ENCODE measurements at regions not wholly inside any gene's neighbourhood (a gene's known extent, or its start where the extent isn't known, plus 50 kb on each side); places are given as distances from the start of the nearest gene placed in this dataset.

- no peak for TF ChIP-seq CTCF (IDR thresholded peaks at IDR 0.05)
- no peak for TF ChIP-seq RAD21 (IDR thresholded peaks at IDR 0.05; ENCODE audit: low read length)
- no peak for TF ChIP-seq USF1 (IDR thresholded peaks at IDR 0.05; ENCODE audit: borderline replicate concordance, low read depth)
- no peak for TF ChIP-seq CHD2 (IDR thresholded peaks at IDR 0.05; ENCODE audit: low read length, partially characterized antibody)
- TF ChIP-seq POLR2AphosphoS5 (IDR thresholded peaks at IDR 0.05; ENCODE audit: low read depth, low read length) = no peak
Measured at GRCh38 chr6:97816526-97816925, 533.5 kb upstream of the MMS22L start.
